SH-SY5Y (cell line): ENCODE measurements at regions not wholly inside any gene's neighbourhood (a gene's known extent, or its start where the extent isn't known, plus 50 kb on each side); places are given as distances from the start of the nearest gene placed in this dataset.

Source experiments
- GATA2 ChIP-seq: IDR thresholded peaks from 2 replicates; pipeline ENCODE4 v1.6.1; 2011; ENCODE audit warnings: mild to moderate bottlenecking, low read depth, low read length
- GATA3 ChIP-seq: IDR thresholded peaks from 2 replicates; pipeline ENCODE4 v1.6.1; 2011; ENCODE audit warnings: low read depth, mild to moderate bottlenecking, low read length, moderate library complexity

- no peak for TF ChIP-seq GATA3
- no peak for TF ChIP-seq GATA2
These were observed 54.2 kb upstream of the HSPA9 start for GRCh38 chr5:138629392-138629791.

- TF ChIP-seq GATA2 (no peak), GATA3 (no peak)
These were observed 51.2 kb upstream of the HSPA9 start for GRCh38 chr5:138626333-138626944.

- no peak for TF ChIP-seq GATA3
- TF ChIP-seq GATA2: no peak
These were observed 49.9 kb upstream of the HSPA9 start for GRCh38 chr5:138625134-138625533.
